CD4-positive, alpha-beta T cell treated with Interleukin-1 beta for 1 hour (primary cell): ENCODE measurements at regions not wholly inside any gene's neighbourhood (a gene's known extent, or its start where the extent isn't known, plus 50 kb on each side); places are given as distances from the start of the nearest gene placed in this dataset.
"Not testable (repeated sequence)": the region's sequence is repeated elsewhere in the genome, so short reads cannot be mapped to it uniquely, and the experiment has no call there.

Source experiments
- DNase-seq, 2 donors: peaks; one replicate each; pipeline ENCODE4 v3.0.0-alpha.2; 2020 to 2022

DNA sequence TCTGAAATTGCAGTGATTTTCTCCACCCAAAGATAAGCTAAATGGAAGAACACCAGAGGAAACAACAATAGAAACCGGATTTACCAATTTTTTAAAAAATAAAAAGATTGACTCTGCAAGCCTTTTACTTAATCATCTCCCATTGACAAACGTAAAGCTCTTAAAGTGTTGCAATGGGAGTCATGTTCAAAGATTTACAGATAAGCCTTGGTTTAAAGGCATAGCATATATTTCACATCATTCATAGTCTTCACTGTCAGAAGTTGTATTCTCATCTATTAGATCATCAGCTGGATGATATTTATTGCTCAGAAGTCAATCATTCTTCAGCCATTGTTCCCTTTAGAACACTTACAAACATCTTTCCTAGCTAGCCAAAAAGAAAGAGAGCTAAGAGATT is 397.6 kb downstream of the GBE1 start:
- no peak for DNase-seq

DNA sequence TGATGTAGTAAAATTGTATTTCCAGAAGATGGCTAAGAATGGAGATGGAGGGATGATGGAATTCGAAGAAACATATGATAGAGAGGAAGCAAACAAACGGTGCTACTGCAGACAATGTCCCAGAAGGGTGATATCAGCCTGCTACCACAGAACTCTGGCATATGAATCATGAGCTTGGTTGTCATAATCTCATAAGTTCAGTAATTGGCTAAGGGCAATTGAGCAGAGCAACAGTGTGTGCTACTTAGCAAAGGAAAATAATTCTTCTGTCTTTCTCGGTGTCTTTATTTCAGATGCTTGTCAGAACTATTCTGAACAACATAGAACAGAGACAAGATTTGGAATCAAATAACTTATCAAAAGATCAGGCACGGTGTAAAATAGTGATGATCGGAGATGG is 407.3 kb downstream of the GBE1 start:
- DNase-seq = no peak

DNA sequence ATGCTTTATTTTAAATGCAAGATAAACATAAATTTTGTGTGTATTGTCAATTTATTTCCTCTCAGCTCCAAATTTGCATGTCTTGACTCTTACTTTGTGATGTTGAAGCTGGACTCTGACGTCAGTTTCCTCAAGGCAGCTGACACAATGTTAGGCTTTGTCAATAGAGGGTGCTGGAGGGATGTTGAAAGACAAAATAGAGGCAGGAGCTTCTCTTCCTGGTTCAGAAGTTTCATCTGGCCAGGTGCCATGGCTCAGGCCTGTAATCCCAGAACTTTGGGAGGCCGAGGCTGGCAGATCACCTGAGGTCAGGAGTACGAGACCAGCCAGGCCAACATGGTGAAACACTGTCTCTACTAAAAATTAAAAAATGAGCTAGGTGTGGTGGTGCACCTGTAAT is 408.6 kb downstream of the GBE1 start:
- DNase-seq = no peak

DNA sequence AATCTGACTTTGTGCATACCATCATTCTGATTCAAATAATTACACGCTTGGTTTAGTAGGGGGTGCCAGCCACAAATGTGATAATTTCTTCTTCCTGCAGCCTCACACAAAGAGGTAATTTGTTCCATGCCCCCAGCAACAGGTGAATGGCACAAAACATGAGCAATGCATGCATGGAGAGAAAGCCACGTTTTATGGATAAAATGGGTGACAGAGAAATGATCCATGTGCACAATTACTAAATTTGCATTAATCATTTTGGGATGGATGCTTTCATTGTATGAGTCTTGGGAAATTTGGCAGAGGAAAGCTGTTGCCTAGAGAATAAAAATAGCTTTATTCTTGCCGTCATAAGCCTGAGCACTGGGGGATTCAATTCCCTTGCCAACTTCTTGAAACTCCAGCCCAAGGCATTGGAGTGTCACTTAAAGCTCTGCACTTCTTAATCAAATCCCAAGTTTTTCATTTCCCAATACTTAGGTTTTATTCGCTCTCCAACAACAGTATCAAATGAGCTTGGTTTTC is 411.6 kb downstream of the GBE1 start:
- DNase-seq = no peak

DNA sequence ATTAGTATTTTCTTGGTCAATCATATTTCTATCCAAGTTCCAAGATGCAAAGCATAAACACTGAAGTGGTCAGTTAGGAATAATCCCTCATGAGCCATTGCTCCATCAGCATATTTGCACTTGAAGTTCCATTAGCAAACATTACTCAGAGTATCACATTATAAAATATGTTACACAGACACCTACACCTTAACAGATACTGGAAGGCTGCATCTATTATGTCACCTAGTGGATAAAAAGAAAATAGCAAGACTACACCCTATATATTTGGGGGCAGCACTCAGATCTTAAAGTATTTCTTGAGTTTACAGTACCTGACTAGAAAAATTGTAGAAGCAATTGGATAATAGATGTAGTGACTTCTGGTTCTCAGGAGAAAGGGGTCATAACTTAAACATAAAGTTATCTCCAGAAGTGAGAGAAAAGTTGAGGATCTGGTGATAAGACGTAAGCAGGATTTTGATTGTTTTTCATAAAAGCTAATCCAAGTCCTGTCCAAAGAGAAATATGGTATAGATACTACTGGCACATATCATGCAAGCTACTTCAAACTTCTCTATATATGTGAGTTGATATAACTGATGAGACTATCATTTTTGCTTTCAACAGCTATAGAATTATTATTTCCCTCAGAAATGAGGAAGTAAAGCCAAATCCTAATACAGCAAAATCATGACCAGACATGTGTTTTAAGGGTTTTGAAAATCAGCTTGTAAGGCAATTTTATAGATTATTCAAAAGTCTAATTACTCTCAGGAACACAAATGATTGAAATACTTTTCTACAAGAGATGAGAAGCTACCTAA is 422.2 kb downstream of the GBE1 start:
- no peak for DNase-seq

DNA sequence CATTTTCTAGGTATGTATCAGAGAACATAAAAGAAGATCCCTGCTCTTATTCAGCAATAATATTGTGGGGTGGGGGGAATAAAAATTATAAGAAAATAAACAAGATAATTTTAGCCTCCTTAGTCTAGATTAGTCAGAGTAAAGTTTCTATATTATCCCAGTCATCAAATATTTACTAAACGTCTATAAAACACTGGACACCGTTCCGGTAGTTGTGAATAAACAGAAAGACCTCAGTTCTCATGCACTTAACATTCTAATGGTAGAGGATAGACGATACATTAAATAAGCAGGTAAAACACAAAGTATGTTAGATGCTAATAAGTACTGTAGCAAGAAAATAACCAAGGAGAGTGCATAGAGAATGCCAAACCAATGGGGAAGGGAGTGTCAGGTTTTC is 425.0 kb downstream of the GBE1 start:
- DNase-seq = no peak

DNA sequence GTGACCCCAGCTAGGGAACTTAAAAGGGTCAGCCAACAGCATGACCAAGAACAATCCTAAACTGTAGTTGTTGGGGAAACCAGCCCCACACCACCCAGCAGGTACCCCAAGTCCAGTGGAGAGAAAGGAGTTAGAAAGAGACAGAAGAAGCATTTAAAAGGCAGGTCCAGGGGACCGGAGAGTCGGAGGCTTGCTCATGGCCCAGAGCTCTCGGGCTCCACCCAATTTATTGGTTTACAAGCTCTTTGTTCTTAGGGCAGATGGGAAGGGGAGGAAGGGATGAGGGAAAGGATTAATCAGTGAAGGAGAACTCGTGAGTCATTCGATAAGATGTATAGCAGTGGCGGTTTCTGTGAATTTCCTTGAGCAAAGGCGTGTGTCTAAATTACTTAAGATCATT is 431.6 kb downstream of the GBE1 start:
- DNase-seq = not testable (repeated sequence)

DNA sequence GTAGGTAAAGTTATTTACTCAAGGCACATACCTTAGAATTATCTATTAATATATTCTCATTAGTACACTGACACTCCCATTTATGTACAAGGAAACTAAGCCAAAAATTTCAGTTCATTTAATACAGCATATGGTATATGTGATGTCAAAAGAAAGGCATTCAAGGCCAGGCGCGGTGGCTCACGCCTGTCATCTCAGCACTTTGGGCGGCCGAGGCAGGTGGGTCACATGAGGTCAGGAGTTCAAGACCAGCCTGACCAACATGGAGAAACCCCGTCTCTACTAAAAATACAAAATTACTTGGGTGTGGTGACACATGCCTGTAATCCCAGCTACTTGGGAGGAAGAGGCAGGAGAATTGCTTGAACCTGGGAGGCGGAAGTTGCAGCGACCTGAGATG is 435.2 kb downstream of the GBE1 start:
- DNase-seq = no peak

DNA sequence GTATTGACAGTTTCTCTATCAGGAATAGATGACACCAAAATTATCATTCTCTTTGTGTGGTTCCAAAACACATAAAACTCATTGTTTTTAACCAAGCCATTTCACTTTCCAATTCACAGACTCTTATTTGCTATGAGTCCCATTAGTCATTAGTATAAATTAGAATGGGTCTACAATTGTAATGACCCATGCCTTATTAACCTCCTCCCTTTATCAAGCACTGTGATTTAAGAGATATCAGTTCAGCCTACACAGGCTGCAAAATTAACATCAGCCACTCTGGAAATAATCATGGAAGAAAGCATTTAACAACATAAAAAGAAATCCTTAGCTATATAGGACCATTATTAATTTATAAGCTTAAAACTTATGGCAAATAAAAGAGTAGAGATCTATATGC is 440.6 kb downstream of the GBE1 start:
- no peak for DNase-seq

DNA sequence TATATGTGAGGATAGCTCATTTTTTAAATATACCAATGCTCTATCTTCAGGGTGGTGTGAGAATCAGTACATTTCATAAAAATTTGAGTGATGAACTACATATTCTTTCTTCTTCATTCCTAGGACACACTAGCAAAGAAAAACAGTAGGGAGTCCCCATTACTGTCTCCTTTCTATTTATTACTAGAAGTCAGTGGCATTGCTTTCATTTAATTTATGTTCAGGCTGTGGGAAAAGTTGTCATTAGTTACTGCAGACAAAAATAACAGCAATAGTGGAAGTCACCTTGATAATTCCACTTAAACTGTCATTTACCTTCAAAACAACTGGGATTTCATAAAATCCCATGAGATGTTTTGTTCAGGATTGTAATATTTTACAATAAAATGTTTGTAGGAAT is 446.4 kb downstream of the GBE1 start:
- no peak for DNase-seq

DNA sequence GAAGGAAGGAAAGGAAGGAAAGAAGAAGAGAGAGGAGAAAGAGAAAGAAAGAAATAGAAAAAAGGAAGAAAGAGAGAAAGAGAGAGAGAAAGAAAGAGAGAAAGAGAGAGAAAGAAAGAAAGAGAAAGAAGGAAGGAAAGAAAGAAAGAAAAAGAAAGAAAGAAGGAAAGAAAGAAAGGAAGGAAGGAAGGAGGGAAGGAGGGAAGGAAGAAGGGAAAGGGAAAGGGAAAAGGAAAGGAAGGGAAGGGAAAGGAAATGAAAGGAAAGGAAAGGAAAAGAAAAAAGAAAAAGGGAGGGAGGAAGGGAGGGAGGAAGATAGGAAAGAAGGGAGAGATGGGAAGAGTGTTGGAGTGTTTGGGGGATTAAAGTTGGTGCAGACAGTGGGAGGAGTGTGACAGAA is 450.1 kb downstream of the GBE1 start:
- no peak for DNase-seq

DNA sequence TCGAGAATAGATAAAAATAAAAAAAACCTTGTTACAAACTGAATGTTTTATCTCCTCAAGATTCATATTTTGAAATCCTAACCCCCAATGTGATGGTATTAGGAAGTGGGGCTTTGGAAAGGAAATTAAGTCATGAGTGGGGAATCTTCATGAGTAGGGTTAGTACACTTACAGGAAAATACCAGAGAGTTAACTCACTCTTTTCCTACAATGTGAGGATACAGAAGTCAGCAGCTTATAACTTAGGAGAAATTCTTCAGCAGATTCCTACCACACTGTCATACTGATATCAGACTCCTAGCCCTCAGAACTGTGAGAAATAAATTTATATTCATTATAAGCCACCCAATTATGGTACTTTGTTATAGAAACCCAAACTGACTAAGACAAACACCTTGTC is 453.1 kb downstream of the GBE1 start:
- DNase-seq = no peak

DNA sequence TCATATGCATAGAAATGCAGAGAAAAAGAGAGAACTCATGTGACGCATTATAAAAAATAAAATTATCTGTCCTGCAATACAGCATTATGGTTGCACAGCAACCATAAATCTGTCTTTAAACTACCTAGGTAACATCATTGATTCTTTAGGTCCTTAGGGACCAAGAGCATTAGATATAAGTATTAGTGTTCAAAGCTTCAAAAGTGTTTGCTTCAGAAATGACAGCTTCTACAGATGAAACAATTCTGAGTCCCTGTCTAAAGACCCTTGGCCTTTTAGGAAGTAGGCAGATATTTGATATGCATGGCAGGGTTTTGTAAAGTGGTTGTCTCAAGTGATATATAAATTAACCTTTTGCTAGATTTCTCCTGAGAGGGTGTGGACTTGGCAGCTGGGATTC is 454.2 kb downstream of the GBE1 start:
- no peak for DNase-seq

DNA sequence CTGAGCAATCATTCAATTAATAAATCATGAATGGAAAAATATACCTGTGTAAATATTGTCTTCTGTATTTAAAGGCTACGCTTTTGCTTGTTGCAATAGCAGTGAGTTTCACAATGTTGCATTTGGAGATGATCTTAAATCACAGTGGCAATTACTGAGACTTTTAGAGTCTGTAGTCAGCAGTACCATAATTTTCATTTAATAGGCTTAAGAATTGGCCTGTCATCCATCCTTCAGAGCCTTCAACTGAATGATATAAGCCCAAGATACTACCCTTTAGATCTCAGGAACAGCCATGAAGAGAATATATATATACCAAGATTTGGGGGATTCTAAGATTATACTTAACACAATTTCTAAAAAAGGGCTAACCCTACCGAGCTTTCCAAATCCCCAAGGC is 458.1 kb downstream of the GBE1 start:
- DNase-seq = no peak

DNA sequence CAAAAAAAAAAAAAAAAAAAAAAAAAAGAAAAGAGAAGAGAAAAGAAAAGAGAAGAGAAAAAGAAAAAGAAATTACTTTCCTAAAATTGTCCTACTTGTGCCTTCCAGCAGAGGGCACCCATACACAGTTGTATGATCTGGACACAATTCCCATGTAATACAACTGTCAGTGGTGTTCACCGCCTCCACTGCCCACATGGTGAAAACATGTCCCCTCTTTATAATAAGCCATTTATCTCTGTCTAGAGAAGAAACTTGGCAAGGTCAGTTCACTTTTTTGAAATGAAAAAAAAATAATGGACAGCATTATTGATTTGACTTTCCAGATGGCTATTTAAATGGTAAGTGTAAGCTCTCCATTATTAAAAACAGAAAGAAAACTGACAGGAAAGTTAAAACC is 459.4 kb downstream of the GBE1 start:
- DNase-seq = peak in 1 of 2 donors; percentile 3

DNA sequence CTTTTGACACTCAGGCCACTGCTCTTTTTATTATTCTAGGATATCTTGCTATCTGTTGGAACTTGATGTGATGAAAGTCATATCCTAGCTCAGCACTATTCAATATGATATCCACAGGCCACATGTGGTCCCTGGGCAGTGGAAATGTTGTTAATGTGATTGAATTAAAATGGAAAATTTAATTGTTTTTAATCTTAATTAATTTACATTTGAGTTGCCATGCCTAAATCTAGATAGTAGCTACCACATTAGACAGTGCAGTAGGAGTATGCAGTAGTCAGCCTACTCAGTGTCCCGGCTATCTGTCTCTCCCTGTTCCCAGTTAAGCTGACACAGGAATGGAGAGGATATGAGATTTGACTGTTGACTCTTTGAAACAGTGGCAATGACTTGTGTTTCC is 460.2 kb downstream of the GBE1 start:
- DNase-seq = no peak

DNA sequence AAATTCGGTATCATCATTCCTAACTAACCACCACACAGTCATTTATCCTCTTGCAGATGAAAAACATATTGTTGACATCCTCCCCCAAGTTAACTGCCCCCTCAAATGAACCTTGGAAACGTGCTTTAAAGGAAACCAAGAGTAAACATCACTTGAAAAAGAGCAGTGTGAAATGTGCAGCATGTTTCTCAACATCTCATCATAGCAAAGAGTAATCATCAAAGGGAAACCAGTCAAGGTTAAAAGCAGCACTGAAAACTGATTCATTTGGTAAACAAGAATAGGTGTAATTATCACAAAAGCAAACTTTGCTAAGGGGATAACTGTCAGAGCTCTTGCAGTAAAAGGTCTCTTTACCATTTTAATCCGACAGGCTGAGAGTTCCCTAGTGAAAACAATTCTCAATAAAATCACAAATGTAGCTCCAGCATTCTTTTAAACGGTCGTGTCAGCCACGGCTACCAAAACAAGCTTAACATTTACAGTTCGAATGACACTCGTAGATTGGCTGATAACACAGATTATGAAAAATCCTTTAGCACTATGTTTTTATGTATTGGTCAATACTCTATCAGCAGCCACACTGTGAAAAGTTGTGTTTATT is 461.0 kb downstream of the GBE1 start:
- DNase-seq = no peak

DNA sequence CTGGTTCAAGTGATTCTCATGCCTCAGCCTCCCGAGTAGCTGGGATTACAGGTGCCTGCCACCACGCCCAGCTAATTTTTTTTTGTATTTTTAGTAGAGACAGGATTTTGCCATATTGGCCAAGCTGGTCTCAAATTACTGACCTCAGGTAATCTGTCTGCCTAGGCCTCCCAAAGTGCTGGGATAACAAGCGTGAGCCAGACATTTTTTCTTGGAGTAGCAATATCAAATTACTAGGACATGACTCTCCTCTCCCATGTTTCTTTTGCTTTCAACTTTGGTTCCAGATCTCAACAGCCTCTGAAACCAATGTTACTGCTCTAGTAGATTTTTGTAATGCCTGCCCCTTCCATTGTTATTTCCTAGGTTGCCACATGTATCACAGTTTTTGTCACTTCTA is 462.0 kb downstream of the GBE1 start:
- no peak for DNase-seq

DNA sequence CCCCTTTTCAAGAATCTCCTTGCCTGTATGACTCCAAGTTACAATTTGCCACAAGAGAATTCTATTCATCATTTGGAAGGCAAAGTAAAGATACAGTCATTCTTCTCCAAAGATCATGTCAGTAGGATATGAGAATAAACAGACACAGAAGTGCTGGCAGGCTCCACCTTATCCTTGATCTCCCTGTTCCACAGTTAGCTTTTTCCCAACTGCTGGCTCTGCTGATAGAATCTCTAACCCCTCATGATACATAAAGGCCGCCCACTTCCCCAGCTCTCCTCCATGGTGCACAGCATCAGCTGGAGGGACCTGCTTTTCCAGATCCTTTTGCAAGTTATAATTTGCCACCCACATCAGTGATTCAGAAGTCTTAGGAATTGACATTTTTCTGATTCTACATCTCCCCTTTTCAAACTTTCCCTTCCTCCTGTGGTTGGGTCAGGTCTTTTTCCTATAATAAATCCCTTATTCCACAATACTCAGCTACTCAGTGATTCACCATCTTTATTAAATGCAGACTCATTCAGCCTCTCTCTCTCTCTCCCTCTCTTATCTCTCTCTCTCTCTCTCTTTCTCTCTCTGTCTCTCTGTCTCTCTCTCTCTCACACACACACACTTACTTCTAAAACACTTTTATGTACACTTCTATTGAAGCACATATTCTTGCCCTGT is 465.4 kb downstream of the GBE1 start:
- no peak for DNase-seq

DNA sequence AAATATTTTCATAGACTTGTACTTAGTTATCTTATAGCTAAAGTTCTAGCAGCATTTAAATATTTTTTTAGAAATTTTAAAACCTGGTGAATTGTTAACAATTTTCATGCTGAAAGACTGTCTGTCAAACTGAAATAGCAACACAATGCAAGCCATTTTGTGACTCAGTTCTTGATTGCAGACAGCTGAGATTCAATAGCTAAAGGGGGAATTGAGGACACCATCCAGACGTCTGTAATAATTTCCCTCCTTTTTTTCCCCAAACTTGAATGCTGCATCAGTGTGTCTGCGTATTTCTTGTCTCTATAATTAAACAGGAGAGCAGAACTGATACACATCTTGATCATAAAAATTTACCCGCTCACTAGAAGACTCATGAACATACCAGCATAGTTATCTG is 468.3 kb downstream of the GBE1 start:
- DNase-seq = no peak

DNA sequence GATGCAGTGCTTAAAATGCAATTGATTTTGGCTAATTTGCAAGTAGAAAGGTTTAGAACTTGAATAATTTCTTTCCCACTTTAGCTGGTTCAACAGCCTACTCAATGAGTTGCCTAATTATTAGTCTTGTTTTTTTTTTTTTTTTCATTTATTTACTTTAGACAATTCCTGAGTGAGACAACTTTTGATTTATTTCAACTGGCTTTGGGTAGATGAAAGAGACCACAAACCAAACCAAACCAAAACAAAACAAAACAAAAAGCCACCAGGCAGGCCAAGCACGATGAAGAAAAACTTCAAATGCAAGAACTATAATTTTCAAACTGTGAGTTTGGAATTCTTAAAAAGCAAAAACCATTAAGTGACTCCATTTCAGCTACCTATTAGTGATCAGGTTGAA is 469.9 kb downstream of the GBE1 start:
- no peak for DNase-seq

DNA sequence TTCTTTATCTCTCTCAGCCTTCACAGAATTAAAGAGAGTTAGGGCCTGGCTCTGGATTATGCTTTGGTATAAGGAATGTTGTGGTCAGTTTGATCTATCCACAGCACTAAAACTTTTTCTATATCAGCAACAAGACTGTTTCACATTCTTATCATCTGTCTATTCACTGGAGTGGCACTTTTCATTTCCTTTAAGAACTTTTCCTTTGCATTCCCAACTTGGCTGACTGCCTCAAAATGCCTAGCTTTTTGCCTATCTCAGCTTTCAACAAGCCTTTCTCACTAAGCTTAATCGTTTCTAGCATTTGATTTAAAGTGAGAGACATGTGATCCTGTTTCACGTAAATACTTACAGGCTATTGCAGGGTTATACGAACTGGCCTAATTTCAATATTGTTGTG is 471.8 kb downstream of the GBE1 start:
- no peak for DNase-seq

DNA sequence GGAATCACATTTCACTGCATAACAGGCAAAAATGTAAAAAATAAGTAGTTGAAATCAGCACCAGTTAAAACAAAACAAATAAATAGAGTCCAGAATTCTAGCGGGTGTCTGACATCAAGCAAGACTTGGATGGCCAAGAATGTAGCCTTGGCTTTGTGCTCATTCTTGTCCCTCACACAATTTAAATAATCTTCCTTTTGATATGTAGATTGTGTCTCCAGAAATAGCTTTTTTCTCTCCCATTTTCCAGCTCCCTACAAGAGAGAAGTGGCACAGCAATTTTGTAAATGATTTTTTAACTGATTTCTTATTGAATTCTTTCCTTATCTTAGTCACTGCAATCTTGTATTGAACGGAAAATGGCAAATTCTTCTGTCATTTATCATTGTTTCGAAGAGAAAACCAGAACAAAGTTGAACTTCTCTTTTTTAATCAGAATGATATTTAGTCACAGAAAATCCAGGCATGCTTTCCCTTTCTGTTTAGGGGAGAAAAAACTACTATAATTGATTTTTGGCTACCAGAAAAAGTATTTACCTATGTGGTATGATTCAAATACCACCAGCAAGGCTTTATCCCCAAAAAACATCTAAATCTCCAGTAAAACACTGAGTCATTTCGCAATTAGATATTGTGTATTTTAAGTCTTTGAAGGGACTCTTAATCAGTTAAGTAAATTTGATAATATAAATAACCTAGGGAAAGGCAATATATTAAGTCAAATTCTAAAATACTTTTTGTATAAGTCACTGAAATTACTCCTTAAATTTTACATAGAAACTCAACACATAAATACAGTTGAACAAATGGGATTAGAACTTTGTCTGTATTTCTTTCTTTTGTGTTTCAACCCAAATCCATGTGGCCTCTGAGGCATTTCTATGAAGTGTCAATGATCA is 481.7 kb downstream of the GBE1 start:
- no peak for DNase-seq
